Body of pancreas (tissue), 4 donors: ENCODE measurements at regions not wholly inside any gene's neighbourhood (a gene's known extent, or its start where the extent isn't known, plus 50 kb on each side); places are given as distances from the start of the nearest gene placed in this dataset.

ENCODE experiments used
- CTCF ChIP-seq, 7 experiments: fragments of 450-650 bp in 4 of 7; fragments of 200-600 bp in 3 of 7; sonication (generic) in 3 of 7; IDR thresholded peaks; one replicate each; pipeline ENCODE4 v1.5.1; 2016 to 2019; ENCODE audit warnings: antibody characterized with exemption in 7 of 7
- POLR2A ChIP-seq, 3 donors: fragments of 450-650 bp; IDR thresholded peaks; one replicate each; pipeline ENCODE4 v1.6.1; 2016; ENCODE audit warnings: antibody characterized with exemption in 3 of 3, mild to moderate bottlenecking in 2 of 3

GRCh38 chr11:129271030-129271429 is 78.9 kb upstream of the ARHGAP32 start:
- TF ChIP-seq CTCF (IDR thresholded peaks at IDR 0.05) (no peak), POLR2A (IDR thresholded peaks at IDR 0.05) (no peak)
